GM10248 (cell line): ENCODE measurements at regions not wholly inside any gene's neighbourhood (a gene's known extent, or its start where the extent isn't known, plus 50 kb on each side); places are given as distances from the start of the nearest gene placed in this dataset.

Source experiments
- CTCF ChIA-PET: fragments of 300-600 bp; sonication (Branson Sonifier 250); formaldehyde crosslinking; extraction: SDS; loops from one replicate; lab custom pipeline; 2021; ENCODE audit warnings: antibody characterized with exemption; lab: Yijun Ruan, JAX
- POLR2A ChIA-PET: fragments of 350-650 bp; sonication (Branson Sonifier 250); formaldehyde crosslinking; extraction: SDS; loops from one replicate; lab custom pipeline; 2020; ENCODE audit warnings: antibody characterized with exemption; lab: Yijun Ruan, JAX
- DNase-seq: peaks from one replicate; pipeline ENCODE4 v3.0.0; 2012; ENCODE audit errors: extremely low spot score
- TF ChIP-seq, protein P1 (sequence below): IDR thresholded peaks from 2 replicates; pipeline ENCODE4 v1.5.1; 2012; ENCODE audit warnings: mild to moderate bottlenecking, low read depth; ENCODE audit errors: extremely low read depth, missing control alignments, control extremely low read depth

DNA sequence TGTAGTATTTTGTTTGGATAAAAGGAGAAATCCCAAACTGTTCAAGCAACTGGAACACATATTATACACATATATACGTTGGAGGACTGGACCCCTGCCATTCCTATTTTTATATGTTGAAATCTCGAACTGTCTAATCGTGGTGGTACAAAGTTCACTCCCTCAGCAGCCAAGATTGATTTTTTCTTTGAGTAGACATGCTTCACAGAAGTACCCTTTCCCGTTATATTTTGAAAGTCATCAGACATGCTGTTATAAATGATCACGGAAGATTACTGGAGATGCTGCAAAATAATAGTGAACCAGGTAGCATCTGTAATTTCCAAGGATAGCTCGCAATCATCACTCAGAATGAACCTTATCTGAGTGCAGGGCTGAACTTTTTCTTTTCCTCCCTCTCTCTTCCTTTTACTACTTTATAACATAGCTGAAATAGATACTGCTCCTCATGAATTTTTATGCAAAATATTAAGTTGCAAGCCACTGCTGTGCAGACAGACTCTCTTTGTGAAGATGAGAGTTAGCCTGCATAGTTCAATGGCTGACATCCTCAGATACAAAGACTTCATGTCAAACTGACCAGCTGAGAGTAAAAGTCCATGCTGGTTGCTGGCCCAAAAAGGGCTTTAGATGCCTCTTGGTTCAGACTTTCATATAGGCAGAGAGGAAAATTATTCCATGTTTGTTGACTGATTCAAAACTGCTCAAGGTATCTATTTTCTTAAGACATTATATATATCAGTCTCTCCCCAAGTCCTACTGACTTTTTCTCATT lies 451.9 kb downstream of the TMEM38B start:
- ChIA-PET CTCF (interaction anchor here (1.0 to 1.1 kb wide), 2 partner anchors 9 to 10 kb away, joined by 3 to 4 read pairs; no protein-coding TSS in a partner anchor), POLR2A (no interaction called here)
- no peak for DNase-seq
- TF ChIP-seq, protein P1, sequence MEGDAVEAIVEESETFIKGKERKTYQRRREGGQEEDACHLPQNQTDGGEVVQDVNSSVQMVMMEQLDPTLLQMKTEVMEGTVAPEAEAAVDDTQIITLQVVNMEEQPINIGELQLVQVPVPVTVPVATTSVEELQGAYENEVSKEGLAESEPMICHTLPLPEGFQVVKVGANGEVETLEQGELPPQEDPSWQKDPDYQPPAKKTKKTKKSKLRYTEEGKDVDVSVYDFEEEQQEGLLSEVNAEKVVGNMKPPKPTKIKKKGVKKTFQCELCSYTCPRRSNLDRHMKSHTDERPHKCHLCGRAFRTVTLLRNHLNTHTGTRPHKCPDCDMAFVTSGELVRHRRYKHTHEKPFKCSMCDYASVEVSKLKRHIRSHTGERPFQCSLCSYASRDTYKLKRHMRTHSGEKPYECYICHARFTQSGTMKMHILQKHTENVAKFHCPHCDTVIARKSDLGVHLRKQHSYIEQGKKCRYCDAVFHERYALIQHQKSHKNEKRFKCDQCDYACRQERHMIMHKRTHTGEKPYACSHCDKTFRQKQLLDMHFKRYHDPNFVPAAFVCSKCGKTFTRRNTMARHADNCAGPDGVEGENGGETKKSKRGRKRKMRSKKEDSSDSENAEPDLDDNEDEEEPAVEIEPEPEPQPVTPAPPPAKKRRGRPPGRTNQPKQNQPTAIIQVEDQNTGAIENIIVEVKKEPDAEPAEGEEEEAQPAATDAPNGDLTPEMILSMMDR, result no peak

DNA sequence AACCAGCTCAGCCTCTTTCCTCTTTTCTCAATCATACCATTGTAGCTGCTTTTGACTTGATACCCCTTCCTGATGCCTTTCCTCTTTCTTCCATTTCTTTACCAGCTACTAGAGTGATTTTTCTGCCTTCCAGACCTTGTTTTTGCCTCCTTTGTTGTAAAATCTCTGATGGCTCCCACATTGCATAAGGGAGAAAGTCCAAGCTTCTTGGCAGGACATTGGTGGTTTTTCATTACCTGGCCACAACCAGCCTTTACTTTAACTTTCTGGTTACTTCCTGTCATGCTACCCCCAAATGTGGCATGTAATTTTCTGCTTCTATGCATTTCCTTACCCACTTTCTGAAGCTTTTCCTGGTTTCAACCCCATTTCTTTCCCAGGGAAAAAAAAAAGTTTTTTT lies 452.5 kb downstream of the TMEM38B start:
- TF ChIP-seq, protein P1, result no peak
- ChIA-PET POLR2A (no interaction called here), CTCF (interaction anchor here (1.1 kb wide), 1 partner anchor 9 kb away, joined by 4 read pairs; no protein-coding TSS in a partner anchor)
- DNase-seq, result no peak

DNA sequence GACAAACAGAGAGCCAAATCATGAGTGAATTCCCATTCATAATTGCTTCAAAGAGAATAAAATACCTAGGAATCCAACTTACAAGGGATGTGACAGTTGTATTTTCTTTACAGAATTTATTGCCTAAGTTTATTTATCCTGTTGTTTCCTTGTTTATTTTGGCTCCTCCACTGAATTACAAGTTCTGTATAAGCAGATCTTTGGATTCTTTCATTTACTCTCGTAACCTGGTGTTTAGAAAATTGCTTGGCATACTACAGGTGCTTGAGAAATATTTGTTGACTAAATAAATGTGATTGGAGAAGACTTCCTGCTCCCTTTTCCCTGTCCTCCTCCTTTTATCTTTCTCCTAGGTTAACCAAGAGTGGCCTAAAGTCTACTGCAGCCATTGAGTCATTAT lies 455.6 kb downstream of the TMEM38B start:
- DNase-seq, result no peak
- TF ChIP-seq, protein P1, result no peak
- POLR2A ChIA-PET, result no interaction called here
- CTCF ChIA-PET, result no interaction called here

DNA sequence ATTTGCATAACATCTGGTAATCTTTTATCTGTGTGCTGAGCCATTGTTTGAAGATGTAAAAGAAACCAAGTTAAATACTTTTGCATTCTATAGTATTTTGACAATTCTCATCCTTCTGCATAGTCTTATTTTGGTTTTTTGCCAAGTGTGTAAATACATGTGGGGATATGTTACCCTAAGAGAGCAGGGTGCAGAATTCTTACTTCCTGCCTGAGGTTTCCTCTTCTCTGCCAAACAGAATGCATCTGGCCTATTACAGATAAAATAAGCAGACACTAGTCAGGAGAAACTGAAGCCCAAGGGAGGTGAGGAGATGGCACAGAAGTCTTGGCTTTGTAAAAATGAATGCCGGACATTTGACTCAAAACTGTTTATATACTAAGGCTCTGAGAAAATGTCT lies 462.1 kb downstream of the TMEM38B start:
- TF ChIP-seq, protein P1, result no peak
- DNase-seq, result no peak
- POLR2A ChIA-PET, result no interaction called here
- CTCF ChIA-PET, result interaction anchor here (1.0 kb wide), 1 partner anchor 10 kb away, joined by 4 read pairs; no protein-coding TSS in a partner anchor

DNA sequence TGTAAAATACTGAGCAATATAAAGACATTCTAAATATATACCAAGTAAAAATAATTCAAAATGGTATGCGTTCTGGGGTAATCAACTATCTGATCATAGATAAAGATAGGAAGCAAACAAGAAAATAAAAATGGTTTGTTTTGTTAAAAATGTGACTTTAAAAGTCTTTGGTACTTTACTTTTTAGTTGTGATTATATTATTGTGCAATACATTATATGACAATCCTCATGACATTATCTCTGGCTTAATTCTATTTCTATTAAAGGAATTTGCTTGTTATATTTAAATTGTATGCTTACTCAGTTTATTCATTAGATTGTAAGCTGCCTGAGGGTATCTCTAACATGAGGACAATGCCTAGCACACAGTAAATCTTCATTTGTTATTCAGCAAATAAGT lies 477.9 kb downstream of the TMEM38B start:
- ChIA-PET POLR2A (no interaction called here), CTCF (no interaction called here)
- TF ChIP-seq, protein P1, result no peak
- DNase-seq, result no peak

DNA sequence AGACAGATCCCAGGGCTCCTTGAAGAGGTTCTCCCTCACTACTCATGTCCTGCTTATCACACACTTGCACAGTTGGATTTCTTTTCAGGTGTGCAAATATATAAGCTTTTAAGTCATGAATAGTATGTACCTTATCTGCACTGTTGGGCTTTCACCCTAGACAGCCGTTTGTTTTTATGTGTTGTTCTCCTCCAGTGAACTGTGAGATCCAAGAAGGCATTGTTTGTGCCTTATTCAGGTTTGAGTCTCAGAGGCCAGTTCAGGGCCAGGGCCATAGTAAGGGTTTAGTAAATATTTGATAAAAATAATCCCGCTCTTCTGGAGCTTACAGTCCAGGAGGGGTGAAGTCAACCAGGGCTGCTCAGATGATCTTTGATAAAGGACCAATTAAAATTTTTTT lies 480.0 kb downstream of the TMEM38B start:
- ChIA-PET CTCF (no interaction called here), POLR2A (no interaction called here)
- TF ChIP-seq, protein P1, result no peak
- DNase-seq, result no peak
